ENCODE measurements at regions not wholly inside any gene's neighbourhood (a gene's known extent, or its start where the extent isn't known, plus 50 kb on each side); places are given as distances from the start of the nearest gene placed in this dataset.

DNA sequence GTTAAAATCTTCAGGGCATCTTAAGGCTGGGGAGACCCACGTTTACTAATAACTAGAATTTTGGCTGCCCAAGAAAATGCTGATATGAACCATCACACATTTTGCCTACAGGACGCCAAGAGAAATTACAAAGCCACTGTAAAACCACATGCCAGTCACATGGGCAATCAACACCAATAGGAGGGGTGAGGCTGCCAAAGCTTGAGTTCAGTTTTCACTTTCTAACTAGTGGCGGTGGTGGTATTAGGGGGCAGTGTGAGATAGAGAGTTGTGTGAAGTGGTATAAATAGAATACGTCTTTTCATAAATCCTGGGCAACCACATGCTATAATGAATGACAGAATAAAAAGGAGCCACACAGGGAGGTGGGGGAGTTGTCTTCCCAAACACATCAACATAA lies 147.3 kb downstream of the WNT5A start:
- H3K9me3 ChIP-seq (replicated peaks; ENCODE audit: low read length): no peaks in the 10 kb centered on the region
- H3K27me3 ChIP-seq (ENCODE audit: control insufficient read depth, insufficient read depth, low read length): no peaks in the 10 kb centered on the region
- H3K4me2 ChIP-seq (ENCODE audit: low read length): no peak overlapping the region
- H3K36me3 ChIP-seq (ENCODE audit: insufficient read depth, low read length): no peaks in the 10 kb centered on the region
- H3K9ac ChIP-seq (ENCODE audit: low read depth, low read length): no peak overlapping the region
- peaks cover 10% of the 10 kb centered on the region for H3K4me1 ChIP-seq (ENCODE audit: control insufficient read depth, insufficient read depth, low read length)
- H3K4me3 ChIP-seq (ENCODE audit: low read length): no peak overlapping the region

DNA sequence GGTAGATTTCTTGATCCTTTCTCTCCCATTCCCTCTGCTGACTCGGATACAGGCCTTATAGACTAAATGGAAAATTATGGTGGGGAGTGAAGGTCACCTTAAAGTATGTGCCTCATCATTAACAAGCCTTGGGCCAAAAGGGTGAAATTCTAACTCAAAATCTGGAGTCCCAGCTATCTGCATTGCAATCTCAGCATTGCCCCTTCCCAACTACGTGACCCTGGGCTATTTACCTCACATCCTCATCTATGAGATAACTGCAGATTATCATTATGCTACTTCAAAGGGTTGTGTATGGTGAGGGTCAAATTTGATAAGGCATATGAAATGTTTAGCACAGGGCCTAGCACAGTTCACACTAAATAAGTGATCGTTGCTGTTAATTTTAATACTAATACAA lies 147.7 kb downstream of the WNT5A start:
- no peak overlapping the region for H3K9ac ChIP-seq (ENCODE audit: low read depth, low read length)
- no peaks in the 10 kb centered on the region for H3K36me3 ChIP-seq (ENCODE audit: insufficient read depth, low read length)
- H3K4me2 ChIP-seq (ENCODE audit: low read length): no peak overlapping the region
- peaks cover 10% of the 10 kb centered on the region for H3K4me1 ChIP-seq (ENCODE audit: control insufficient read depth, insufficient read depth, low read length)
- no peaks in the 10 kb centered on the region for H3K9me3 ChIP-seq (replicated peaks; ENCODE audit: low read length)
- no peak overlapping the region for H3K4me3 ChIP-seq (ENCODE audit: low read length)
- H3K27me3 ChIP-seq (ENCODE audit: control insufficient read depth, insufficient read depth, low read length): no peaks in the 10 kb centered on the region

DNA sequence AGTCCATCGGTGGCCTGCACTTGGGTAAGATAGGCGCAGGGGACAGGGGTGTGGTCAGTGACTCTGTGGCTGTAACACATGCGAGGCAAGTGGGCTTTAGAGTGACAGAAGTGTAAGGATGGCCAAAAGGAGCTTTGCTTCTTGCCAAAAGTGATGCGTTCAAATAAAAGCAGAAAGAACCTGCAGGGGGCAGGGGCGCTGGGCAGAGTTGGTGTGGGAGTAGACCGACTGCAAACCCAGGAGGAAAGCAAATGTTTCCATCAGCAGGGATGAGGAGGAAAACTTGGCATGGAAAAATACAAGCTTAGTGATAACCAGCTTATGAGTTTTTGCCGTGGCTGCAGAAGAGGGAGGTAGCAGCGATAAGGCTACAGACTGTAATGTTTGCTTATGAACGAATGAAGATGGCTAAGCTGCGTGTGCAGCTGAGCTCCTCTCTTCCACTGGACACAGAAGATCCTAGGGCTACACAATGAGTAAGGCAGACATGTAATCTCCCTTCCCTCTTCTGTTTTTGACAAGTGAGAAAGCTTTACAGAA lies 149.4 kb downstream of the WNT5A start:
- H3K27me3 ChIP-seq (ENCODE audit: control insufficient read depth, insufficient read depth, low read length): no peaks in the 10 kb centered on the region
- H3K4me3 ChIP-seq (ENCODE audit: low read length): no peak overlapping the region
- H3K9ac ChIP-seq (ENCODE audit: low read depth, low read length): no peak overlapping the region
- H3K36me3 ChIP-seq (ENCODE audit: insufficient read depth, low read length): no peaks in the 10 kb centered on the region
- H3K4me2 ChIP-seq (ENCODE audit: low read length): no peak overlapping the region
- H3K4me1 ChIP-seq (ENCODE audit: control insufficient read depth, insufficient read depth, low read length): peaks cover 27% of the 10 kb centered on the region
- H3K9me3 ChIP-seq (replicated peaks; ENCODE audit: low read length): no peaks in the 10 kb centered on the region

DNA sequence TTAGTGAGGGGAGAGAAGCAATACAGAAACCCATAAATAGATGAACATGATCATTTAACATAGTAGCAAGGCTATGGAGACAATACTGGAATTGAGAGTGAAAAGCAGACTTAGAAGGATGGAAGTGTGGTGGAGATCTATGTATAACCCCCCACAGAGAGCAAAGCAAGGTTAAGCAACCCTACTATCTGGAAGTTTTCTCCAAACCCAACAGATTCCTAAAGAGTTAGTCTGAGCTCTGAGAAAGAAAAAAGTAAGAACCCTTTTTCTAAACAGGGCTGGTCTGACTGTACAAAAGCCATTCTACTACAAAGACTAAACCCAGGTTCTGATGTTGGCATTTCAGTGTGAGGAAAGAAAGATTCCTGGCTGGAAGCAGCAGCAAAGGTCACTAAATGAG lies 153.2 kb downstream of the WNT5A start:
- Histone ChIP-seq H3K4me3 (ENCODE audit: low read length) (no peak overlapping the region), H3K4me1 (ENCODE audit: control insufficient read depth, insufficient read depth, low read length) (peaks cover 48% of the 10 kb centered on the region), H3K9ac (ENCODE audit: low read depth, low read length) (no peak overlapping the region), H3K36me3 (ENCODE audit: insufficient read depth, low read length) (no peaks in the 10 kb centered on the region), H3K9me3 (replicated peaks; ENCODE audit: low read length) (no peaks in the 10 kb centered on the region), H3K4me2 (ENCODE audit: low read length) (no peak overlapping the region), H3K27me3 (ENCODE audit: control insufficient read depth, insufficient read depth, low read length) (no peaks in the 10 kb centered on the region)

DNA sequence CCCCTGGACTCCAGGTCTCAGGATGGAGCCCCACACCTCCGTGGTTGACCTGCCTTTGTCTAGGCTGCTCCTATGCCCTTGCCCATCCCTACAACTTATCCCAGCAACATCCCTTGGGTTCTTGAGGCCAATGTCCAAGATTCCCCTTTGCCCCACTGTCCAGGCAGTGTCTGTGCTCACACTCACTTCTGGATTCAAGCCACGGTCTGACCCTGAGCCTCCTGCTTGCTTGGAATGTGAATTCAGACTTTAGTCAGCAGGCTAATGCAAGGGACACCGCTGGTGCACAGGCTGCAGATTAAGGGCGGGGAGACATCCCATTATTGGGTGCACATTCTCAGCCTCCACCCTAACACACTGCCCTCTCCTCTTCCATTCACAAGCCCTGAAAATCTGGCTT lies 154.1 kb downstream of the WNT5A start:
- no peaks in the 10 kb centered on the region for H3K9me3 ChIP-seq (replicated peaks; ENCODE audit: low read length)
- no peak overlapping the region for H3K4me3 ChIP-seq (ENCODE audit: low read length)
- H3K27me3 ChIP-seq (ENCODE audit: control insufficient read depth, insufficient read depth, low read length): no peaks in the 10 kb centered on the region
- H3K9ac ChIP-seq (ENCODE audit: low read depth, low read length): no peak overlapping the region
- H3K4me1 ChIP-seq (ENCODE audit: control insufficient read depth, insufficient read depth, low read length): peaks cover 51% of the 10 kb centered on the region
- no peak overlapping the region for H3K4me2 ChIP-seq (ENCODE audit: low read length)
- no peaks in the 10 kb centered on the region for H3K36me3 ChIP-seq (ENCODE audit: insufficient read depth, low read length)

DNA sequence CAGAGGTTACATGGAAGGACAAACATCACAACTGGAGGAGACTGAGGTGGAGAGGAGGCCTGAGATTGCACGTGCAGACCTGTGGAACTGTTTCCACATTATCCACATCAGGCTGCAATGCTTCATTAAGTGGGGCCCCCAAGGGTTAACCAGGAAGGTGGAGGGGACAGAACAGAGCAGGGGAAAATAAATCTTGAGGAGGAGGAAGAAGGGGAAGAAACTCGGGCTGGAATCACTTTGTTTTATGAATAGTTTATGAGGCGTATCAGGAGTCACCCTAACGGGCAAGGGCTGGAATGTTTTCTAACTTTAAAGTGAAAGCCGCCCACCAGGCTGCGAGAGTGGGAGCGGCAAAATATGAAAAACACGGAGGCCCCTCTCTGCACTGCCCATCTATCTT lies 154.9 kb downstream of the WNT5A start:
- Histone ChIP-seq H3K4me1 (ENCODE audit: control insufficient read depth, insufficient read depth, low read length) (peaks cover 58% of the 10 kb centered on the region), H3K9ac (ENCODE audit: low read depth, low read length) (no peak overlapping the region), H3K36me3 (ENCODE audit: insufficient read depth, low read length) (no peaks in the 10 kb centered on the region), H3K9me3 (replicated peaks; ENCODE audit: low read length) (no peaks in the 10 kb centered on the region), H3K4me2 (ENCODE audit: low read length) (no peak overlapping the region), H3K4me3 (ENCODE audit: low read length) (no peak overlapping the region), H3K27me3 (ENCODE audit: control insufficient read depth, insufficient read depth, low read length) (no peaks in the 10 kb centered on the region)

DNA sequence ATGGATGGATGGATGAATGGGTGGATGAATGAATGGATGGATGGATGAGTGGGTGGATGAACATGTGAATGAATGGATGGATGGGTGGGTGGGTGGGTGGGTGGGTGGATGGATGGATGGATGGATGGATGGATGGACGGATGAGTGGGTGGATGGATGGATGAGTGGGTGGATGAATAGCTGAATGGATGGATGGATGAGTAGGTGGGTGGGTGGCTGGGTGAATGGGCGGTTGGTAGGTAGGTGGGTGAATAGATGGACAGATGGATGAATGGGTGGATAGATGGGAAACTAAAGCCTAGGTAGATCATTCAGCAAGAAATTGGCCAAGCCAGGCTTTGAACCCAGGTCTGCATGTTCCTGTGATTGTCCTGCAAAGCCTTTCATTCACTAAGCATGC lies 155.6 kb downstream of the WNT5A start:
- no peak overlapping the region for H3K4me3 ChIP-seq (ENCODE audit: low read length)
- peaks cover 61% of the 10 kb centered on the region for H3K4me1 ChIP-seq (ENCODE audit: control insufficient read depth, insufficient read depth, low read length)
- H3K27me3 ChIP-seq (ENCODE audit: control insufficient read depth, insufficient read depth, low read length): no peaks in the 10 kb centered on the region
- no peak overlapping the region for H3K4me2 ChIP-seq (ENCODE audit: low read length)
- no peak overlapping the region for H3K9ac ChIP-seq (ENCODE audit: low read depth, low read length)
- no peaks in the 10 kb centered on the region for H3K36me3 ChIP-seq (ENCODE audit: insufficient read depth, low read length)
- no peaks in the 10 kb centered on the region for H3K9me3 ChIP-seq (replicated peaks; ENCODE audit: low read length)

DNA sequence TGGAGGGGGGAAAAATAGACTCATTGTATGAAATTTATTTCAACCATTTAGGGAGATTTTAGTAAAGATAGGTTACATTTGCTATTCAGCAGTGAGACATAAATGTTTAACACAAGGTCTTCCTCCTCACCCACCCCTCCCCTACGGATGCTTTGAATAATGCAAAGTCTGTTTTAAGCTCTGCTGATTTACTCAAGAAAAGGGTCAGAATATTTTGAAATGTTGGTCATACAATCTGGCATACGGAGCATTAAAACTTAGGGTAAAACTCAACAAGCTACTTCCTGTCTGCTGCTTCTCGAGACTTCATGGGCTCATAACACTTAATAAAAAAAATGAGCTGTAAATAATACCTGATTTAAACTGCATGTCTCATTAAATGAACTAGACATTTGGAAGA lies 156.3 kb downstream of the WNT5A start:
- Histone ChIP-seq H3K27me3 (ENCODE audit: control insufficient read depth, insufficient read depth, low read length) (no peaks in the 10 kb centered on the region), H3K4me2 (ENCODE audit: low read length) (peak overlapping the region; percentile 61), H3K36me3 (ENCODE audit: insufficient read depth, low read length) (no peaks in the 10 kb centered on the region), H3K9me3 (replicated peaks; ENCODE audit: low read length) (no peaks in the 10 kb centered on the region), H3K4me1 (ENCODE audit: control insufficient read depth, insufficient read depth, low read length) (peaks cover 61% of the 10 kb centered on the region), H3K4me3 (ENCODE audit: low read length) (no peak overlapping the region), H3K9ac (ENCODE audit: low read depth, low read length) (peak overlapping the region; percentile 50)

DNA sequence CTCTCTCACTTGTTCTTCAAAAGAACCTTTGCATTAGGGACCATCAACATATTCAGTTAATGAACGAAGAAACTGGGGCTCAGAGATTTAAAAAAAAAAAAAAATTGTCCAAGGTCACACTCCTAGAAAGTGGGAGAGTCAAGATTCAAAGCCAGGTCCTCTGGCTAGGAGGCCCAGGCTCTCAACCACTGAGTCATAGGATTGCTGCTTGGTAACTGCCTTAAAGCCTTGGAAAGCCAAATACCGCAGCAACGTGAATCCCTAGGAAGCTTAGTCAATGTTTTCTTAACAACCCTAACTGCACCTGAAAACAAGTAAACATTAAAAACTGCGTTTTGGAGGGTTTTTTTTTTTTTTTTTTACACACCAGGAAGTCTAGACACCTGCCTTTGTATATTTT lies 156.8 kb downstream of the WNT5A start:
- peak overlapping the region; percentile 78 for H3K9ac ChIP-seq (ENCODE audit: low read depth, low read length)
- H3K4me1 ChIP-seq (ENCODE audit: control insufficient read depth, insufficient read depth, low read length): peaks cover 61% of the 10 kb centered on the region
- peak overlapping the region; percentile 72 for H3K4me2 ChIP-seq (ENCODE audit: low read length)
- H3K4me3 ChIP-seq (ENCODE audit: low read length): peak overlapping the region; percentile 29
- no peaks in the 10 kb centered on the region for H3K27me3 ChIP-seq (ENCODE audit: control insufficient read depth, insufficient read depth, low read length)
- no peaks in the 10 kb centered on the region for H3K9me3 ChIP-seq (replicated peaks; ENCODE audit: low read length)
- no peaks in the 10 kb centered on the region for H3K36me3 ChIP-seq (ENCODE audit: insufficient read depth, low read length)

DNA sequence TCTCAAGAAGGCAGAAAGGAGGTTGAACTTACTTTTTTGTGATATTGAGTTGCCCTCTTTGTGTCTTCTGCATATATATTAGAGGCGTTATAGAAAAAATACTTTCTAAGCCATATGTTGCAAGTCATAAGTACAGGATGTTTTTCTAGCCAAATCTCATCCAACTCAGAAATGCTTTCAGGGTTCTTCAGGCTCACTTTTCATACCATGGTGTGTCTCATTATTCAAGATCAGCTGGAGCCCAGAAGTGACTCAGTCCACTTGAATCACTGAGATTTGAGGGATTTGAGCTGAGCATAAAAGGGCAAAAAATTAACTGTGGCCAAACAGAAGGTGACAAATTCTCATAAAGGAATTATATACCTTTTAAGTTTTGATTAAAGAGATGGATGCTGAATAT lies 157.3 kb downstream of the WNT5A start:
- Histone ChIP-seq H3K9me3 (replicated peaks; ENCODE audit: low read length) (no peaks in the 10 kb centered on the region), H3K4me2 (ENCODE audit: low read length) (peak overlapping the region; percentile 72), H3K36me3 (ENCODE audit: insufficient read depth, low read length) (no peaks in the 10 kb centered on the region), H3K4me1 (ENCODE audit: control insufficient read depth, insufficient read depth, low read length) (peaks cover 61% of the 10 kb centered on the region), H3K27me3 (ENCODE audit: control insufficient read depth, insufficient read depth, low read length) (no peaks in the 10 kb centered on the region), H3K4me3 (ENCODE audit: low read length) (peak overlapping the region; percentile 29), H3K9ac (ENCODE audit: low read depth, low read length) (peak overlapping the region; percentile 78)

DNA sequence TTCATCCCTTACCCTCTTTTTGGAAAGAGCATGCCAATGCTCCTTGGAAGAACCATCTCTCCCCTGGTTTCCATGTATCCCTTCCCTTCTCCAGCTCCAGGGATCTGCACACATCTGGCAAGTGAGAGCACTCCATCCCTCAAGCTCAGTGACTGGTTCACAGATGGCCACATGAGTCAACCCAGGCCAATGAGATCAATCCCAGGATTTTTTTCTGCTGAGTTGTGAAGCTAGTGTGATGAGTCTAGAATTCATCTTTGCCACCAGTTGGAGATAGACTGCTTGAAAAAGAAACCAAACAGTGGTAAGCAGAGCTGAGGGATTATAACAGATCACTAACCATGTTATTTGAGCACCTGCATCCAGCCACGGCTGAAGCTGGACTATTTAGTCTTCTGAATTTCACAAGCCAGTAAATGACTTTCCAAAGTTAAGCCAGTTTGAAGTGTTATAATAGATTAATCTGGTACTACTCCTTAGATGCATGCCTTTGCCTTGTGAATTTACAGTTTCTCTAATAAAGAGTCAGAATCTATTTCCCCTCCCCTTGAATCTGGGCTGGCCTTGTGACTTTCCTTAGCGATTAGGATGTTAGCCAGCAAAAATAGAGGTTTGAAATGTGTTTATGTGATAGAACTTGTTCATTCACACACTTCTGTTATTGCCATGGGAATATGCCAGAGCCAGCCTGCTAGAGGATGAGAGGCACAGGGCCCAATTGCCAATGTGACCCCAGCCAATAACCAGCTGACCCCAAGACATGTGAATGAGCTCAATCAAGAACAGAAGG lies 159.8 kb downstream of the WNT5A start:
- Histone ChIP-seq H3K4me1 (ENCODE audit: control insufficient read depth, insufficient read depth, low read length) (peaks cover 39% of the 10 kb centered on the region), H3K4me3 (ENCODE audit: low read length) (no peak overlapping the region), H3K36me3 (ENCODE audit: insufficient read depth, low read length) (no peaks in the 10 kb centered on the region), H3K9ac (ENCODE audit: low read depth, low read length) (no peak overlapping the region), H3K4me2 (ENCODE audit: low read length) (no peak overlapping the region), H3K27me3 (ENCODE audit: control insufficient read depth, insufficient read depth, low read length) (no peaks in the 10 kb centered on the region), H3K9me3 (replicated peaks; ENCODE audit: low read length) (no peaks in the 10 kb centered on the region)

DNA sequence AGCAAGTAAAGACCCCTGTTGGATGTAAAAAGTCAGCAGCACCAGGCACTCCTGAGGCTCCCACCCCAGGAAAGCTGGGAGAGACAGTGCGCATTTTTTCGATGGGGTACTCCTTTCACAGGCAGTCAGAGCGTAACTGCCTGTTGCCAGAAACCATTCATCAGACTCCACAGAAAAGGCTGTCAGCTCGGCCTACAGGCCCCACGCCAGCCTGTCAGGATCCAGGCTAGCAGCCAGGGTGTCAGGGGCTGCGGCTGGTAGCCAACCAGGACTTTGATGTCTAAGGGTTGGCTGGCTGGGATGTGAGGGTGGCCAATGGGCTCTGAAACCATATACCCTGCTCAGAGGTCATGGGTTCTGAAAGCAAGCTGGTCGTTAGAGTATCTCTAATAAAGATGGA lies 164.5 kb downstream of the WNT5A start:
- H3K4me3 ChIP-seq (ENCODE audit: low read length): no peak overlapping the region
- peaks cover 7% of the 10 kb centered on the region for H3K4me1 ChIP-seq (ENCODE audit: control insufficient read depth, insufficient read depth, low read length)
- H3K9me3 ChIP-seq (replicated peaks; ENCODE audit: low read length): no peaks in the 10 kb centered on the region
- H3K9ac ChIP-seq (ENCODE audit: low read depth, low read length): no peak overlapping the region
- no peaks in the 10 kb centered on the region for H3K27me3 ChIP-seq (ENCODE audit: control insufficient read depth, insufficient read depth, low read length)
- H3K4me2 ChIP-seq (ENCODE audit: low read length): no peak overlapping the region
- no peaks in the 10 kb centered on the region for H3K36me3 ChIP-seq (ENCODE audit: insufficient read depth, low read length)
